Activated CD8-positive, alpha-beta memory T cell treated with anti-CD3 and anti-CD28 coated beads, Interleukin-2, amount 50 U/mL, for 1 hour (primary cell): ENCODE measurements at regions not wholly inside any gene's neighbourhood (a gene's known extent, or its start where the extent isn't known, plus 50 kb on each side); places are given as distances from the start of the nearest gene placed in this dataset.

Experiments used
- DNase-seq: peaks from one replicate; pipeline ENCODE4 v3.0.0-alpha.2; 2020; ENCODE audit errors: extremely low read depth

DNA sequence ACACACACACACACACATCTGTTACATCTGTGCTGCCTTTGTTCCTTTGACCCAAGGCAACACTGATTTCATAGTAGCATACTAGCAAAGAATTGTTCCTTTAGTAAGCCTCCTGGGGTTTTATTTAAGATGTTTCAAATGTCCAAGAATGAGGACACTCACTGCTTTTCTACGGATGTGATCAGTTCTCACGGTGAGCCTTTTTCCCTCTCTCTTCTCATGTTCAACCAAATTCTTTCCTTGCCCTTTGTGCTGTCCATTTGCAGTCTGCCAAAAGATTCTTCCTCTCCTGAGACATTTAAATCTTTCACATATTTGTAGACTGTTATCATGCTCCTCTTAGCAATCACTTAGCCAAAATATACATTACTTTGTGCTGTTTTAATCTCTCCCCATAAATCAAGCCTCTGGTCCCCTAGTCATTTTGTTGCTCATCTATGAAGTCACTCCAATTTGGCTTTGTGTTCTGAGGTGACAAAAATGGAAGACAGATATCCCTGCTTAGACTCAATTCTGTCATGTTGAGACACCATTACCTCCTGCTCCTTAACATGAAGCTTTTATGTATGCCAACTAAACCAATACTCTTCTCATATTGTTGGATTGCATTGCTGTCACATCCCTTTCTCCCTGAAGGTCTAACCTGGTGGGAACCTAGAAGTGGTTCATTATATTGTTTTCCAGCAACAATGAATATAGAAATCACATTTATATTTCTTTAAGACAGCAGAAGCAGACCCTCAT, 1605.3 kb upstream of the ACVR2A start:
- DNase-seq, result no peak

DNA sequence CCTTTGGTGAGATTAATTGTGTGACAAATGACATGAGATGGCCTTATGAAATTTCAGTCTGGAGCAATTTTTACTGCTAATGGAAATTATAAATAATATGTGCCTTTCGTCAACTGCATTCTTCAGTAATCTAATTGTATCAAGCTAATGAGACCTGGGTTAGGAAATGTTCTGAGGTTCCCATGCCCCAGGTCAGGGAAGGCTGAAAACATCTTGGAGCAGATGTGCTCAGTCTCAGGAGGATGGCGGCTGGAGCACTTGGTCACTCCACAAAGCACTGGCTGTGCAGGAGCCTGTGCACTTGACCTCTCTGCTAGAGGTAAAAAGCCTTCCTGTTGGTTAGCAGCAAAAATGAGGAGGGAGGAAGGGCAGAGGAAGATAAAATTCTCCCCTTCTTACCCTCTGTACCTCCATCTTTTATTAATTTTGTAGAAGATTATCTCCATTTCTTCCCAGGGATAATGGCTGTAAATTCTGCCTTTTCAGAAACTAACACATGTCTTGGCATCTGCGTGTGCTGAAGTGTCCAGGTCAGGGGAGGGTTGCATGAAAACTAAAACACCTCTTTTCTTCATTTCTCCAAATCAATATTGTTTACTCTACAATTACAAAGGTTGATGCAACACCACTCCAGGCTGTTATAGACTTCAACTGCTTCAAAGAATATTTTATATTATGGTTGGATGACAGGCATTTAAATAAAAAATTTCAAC, 1606.4 kb upstream of the ACVR2A start:
- DNase-seq, result no peak

DNA sequence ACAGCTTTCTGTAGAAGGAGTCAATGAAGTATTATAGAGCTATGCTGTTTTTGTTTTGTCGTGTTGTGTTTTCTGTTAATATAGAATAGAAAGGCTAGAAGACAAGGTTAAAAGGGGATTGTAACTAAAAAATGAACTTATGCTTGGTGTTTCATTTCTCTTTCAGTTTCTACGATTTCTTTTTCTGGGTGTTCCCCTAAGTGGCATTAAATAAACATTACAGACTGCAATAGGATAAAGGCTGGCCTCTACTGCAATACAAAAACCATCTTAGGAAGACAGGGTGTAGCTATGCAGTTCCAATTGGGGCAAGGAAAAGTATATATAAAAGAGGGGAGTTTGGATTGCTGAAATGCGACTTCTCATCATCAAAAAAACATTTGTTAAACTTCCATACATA, 1609.7 kb upstream of the ACVR2A start:
- no peak for DNase-seq

DNA sequence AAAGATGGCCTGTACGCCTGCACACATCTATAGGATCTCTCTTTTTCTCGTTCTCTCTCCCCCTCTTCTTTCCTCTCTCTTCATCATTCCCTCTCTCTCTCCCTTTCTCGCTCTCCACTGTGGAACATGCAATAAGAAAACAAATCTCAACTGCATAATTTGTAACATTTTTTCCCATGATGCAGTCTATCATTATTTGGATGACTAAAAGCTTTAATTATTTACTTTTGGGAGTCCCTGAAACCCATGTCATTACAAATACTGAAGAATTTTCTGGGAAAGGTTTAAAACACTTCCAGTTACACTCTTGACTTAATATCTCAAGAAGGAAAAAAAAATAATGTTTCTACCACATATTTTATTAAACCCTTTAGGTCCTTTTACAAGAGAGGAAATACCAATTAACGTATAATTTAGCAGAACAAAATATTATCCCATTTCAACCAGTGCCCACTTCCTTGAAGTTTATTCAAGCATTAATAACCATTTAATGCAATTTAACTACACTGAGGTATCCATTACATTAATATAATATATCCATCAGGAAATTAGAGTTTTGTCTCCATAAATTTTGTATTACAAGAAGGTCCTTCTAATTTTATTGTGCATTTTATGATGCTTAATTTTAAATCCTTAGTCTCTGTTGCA, 1615.2 kb upstream of the ACVR2A start:
- DNase-seq, result no peak

DNA sequence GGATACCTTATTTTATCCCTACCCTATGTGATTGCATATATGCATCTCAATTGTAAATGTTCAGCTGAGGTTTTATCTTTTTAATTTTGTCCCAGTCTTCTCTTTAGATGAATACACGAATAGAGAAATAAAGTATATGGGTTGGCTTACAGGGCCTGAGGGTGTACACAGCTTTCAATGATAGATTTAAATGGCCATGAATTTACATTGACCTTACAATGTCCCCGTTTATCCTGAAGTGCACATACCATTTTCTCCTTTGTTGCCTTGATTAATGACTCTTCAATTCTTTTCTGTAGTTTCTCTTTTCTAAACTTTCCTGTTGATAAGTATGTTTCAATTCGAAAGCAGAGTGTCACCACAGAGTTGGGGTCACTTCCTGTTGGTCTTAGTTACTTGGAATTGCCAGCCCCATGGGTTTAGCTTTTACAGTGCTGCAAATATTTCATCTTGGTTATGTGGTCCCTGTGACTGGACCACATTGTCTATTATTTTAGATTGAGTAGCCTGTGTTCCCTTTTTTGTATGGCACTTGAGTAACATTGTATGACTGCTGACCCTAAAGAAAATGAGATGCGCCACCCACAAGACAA, 1616.3 kb upstream of the ACVR2A start:
- DNase-seq, result no peak

DNA sequence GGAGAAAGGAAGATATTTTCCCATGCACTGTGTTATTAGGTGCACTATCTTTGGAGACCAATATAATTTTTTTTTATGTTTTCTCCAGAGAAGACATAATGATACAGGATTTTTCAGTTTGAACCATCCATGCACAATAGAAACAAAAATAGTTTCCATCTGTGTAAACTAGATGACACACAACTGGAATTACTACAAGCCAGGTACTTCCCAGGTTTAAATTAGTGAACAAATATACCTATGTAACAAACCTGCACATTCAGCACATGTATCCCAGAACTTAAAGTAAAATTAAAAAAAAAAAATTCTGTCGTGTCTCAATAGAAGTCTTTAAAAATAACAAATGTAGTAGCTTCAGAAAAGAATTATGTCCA, 1616.8 kb upstream of the ACVR2A start:
- no peak for DNase-seq

DNA sequence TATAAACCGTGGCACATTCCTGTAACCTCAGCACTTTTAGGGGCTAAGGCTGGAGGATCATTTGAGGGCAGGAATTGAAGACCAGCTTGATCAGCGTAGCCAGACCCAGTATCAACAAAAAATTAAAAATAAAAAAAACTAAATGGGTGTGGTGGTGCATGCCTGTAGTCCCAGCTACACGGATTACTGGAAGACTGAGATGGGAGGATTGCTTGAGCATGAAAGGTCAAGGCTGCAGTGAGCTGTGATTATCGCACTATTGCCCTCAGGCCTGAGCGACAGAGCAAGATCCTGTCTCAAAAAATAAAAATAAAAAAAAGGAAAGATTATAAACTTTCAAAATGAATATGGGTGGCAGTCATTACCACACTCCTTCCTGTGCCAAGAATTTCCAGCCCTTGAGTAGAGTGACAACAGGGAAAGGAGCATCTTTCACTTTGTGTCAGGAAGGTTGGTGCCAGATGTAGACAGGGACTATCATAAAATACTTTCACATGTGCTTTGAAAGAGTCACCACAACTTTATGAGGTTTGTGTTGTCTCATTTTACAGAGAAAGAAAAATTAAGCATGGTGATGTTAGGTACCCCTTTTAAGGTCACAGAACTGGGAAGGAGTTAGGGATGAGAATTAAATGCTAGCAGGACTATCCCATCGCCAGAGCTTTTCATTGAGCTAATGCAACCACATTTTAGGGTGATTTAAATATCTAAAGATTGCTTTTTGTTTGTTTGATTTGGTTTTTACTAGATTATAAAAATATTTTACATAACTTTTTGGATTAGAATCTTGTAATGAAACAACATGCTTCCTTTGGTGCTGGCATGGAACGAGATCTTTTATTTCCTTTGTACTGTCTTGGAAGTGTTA, 1617.4 kb upstream of the ACVR2A start:
- DNase-seq, result no peak

DNA sequence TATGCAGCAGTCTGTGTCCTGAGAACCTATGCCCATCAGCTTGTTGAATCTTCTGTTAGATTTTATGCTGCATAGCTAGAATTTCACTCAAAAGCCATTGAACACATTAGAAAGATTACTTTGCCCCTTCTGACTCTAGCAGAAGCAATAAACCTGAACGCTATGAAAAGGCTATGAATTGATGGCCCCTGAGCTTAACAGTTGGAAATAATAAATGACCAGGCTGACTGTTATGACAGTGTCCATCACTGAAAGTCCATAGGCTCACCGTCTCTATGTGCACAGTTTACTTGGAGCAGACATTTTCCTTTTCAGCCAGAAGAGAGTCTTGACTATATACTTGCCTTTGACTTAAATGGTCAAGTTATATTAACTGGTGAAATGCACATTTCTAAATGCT, 1618.8 kb upstream of the ACVR2A start:
- DNase-seq, result no peak

DNA sequence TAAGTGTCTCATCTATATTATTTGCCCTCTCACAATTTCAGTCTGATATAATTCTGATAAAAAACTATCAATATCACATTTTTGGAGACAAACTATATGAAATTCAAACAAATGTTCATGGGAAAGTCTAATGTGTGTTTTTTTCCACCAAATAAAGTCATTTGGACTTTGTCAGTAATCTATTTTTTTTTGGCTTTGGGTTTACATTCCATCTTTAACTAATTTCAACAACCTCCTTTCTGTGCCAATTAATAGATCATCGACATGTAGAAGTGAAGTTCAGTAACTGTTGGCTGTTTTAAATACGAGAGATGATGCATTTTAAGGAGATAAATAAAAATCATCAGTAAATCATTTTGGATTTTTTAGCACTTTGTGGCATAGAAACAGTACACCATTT, 1623.0 kb upstream of the ACVR2A start:
- no peak for DNase-seq

DNA sequence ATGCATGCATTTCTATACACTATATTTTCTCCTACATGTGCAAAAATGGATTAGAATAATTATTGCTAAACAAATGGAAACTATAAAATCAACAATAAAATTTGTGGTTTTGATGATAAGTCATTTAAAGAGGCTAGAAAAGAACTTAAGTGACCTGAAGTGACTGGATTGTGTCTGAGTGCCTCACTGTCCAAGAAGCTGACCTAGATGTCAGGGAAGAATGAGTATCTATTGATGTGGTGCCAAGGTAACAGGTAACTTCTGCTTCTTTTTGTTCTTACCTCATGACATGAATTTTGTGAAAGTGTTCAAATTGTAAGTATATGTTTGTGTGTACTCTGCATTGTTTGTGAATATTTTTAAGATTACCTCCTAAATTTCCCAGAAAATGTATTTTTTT, 1623.9 kb upstream of the ACVR2A start:
- DNase-seq, result no peak

DNA sequence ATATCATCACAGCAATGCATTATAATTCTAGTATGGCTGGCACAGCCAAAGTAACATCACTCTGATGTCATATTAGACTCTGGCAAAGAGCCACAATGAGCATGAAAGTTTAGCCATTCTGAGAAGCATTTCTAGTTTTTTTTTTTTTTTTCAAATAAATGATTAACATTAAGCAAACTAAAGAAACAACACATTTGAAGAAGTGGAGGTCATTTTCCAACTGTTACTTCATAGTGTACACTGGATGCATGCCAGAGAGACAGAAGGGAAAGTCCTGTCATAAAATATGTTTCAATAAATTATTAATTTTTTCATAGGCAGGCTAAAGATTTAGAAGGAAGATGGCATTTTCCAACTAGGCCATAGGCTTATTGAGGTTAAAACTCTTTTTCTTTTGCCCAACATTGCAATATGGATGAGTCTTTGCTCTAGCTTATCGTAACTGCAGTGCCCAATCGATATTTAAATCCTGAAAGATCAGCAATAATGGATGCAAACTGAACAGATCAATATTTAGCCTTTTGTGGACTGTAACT, 1630.4 kb upstream of the ACVR2A start:
- DNase-seq, result no peak

DNA sequence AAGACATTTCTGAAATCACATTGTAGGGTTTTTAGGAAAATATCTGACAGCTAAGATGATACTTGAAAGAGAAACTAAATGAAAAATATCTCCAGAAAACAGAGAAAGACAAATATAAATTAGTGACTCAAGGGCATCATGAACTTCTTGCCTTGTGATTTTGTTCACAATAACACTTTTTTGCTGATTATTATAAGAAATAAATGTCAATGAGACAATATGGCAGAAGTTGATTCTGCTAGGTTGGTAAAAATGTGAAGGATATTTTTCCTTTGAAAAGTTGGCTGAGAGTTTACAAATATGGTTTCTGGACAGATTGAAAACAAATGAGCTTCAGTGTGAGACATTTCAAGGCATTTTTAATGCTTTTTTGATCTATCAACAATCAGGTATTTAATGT, 1631.2 kb upstream of the ACVR2A start:
- no peak for DNase-seq

DNA sequence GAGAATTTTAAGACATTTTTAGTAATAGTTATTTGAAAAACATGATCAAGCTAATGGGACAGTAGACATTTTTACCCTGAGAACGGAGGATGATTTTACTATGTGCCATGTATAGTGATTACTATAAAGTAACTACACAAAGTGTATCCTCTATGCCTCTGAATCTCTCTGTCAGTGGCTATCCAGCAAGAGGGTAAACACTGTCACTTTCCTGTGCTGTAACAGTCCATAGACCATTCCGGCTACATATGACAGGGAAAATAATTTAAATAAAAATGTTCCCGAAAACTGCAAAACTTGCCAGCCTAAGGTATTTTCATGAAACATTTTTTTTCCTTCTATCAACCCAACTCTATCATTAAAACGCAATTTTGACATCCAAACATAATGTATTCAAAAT, 1632.2 kb upstream of the ACVR2A start:
- DNase-seq, result no peak

DNA sequence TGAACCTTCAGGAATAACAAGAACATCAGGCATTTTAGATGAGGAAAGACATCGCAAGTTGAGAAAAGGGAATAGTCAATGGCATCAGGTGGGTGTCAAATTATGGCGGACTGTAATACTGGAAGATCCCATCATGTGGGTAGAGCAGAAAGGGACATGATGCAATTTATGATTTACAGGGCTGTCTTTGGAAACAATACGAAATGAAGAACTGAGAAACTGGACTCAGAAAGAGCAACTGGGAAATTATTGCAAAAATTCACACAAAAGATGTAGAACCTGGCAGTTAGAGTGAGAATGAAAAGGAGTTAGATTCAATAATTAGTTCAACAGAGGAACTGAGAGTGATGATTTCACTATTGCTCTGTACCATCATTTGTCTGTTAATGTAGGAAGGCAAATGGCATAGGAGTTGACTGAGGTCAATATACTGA, 1635.0 kb upstream of the ACVR2A start:
- no peak for DNase-seq

DNA sequence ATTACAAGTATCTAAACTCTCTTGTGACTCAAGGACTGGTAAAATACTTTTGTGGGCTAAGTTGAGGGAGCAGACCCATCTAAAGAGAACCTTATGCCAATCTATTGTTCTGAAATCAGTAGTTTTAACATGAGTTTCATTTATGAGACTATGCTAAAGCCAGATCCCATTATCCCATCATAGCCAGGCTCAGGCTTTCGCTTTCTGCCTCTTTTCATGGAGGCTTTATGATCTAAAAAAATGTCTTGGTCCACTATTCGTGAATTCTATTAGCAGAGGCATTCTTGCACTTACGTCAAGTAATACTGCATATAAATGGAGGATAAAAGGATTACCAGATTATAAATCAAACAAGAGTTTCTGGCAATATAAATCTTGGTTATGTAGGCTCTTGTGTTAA, 1636.9 kb upstream of the ACVR2A start:
- no peak for DNase-seq

DNA sequence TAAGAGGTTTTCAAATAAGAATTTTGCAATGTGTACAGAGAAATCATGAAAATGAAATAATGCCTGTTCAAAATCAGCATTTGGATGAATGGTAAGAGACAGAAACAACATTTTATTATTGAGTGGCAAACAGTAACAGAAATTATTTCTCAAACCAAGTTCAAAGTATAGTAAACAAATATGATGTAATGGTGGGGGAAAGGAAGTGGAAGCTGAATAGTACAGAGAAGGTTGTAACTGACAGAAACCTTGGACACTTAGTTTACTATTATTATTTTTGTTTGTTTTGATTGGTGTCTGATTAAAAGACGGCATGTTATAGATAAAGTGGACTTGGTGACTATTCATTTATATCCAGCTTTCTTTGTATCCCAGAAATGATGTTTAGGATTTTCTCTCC, 1637.4 kb upstream of the ACVR2A start:
- no peak for DNase-seq

DNA sequence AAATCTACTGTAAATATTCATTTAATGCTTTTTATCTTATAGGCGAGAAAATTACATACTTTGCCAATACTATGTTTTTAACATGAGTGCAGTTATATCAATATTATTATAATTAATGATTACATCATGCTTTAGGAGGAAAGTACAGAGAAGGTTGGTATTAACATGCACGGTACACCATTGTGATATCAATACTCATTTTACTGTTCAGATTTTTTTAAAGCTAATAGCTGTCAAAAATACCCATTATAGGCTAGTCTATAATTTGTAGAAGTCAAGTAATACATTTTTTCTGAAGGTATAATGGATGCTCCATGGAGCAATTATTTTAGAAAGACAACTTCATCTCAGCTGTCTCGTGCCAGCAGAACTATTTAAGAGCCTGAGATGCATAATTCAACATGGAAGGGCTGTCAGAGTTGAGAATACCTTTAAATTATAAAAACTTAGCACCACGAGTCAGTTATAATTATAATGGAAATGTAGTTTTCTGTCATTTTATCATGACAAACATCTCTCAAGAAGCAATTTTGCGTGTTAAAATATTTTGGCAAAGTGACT, 1641.7 kb upstream of the ACVR2A start:
- no peak for DNase-seq

DNA sequence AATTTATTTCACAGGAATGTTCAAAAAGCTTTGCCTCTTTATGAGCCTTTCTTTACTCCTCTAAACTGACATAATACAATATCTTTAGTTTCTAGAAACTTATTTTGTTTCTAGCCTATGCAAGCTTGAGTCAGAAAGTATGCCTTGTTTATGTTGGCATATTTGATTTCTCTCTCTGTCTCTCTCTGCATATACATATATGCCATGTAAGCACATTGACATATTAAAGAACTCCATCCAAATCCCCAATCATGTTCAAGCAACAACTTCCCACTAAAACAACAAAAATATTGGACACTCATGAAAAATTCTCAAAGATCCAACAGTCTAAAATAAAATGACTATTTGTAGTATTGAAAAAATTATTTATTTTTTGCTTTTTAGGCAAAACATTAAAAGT, 1651.2 kb upstream of the ACVR2A start:
- DNase-seq, result no peak

DNA sequence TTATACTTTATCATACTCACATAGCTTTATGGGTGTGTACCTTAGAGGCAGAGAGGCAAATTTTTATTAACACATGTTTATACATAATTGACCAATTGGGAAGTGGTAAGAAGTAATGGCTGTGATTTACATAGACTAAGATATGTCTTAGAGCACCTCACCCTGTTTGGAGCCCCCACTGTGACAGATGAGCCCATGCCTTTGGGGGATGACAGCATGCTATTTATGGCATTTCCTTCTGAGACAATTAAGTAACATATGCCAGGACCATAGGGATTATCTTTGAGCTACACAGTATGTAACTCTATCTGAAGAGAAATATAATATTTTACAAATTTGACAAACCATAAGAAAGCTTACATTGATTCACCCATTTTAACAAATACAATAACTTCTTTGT, 1655.3 kb upstream of the ACVR2A start:
- no peak for DNase-seq

DNA sequence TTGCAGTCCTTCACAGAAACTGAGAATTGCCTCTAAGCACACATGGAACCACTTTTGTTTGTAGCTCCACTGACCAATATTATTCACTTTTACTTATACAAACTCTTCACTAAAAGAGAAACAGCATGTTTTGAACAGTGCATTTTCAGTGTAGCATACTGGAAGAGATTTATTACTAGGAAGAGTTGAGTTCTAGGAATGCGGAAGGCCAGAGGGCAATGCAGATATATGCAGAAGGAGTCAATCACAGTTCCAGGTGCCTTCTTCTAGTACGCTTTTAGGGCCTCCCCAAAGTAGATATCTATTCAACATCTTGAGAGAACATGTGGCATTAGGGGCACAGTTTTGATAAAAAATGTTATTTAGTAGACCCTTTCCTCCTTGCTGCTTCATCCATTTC, 1654.0 kb upstream of the ZEB2 start:
- DNase-seq, result no peak

DNA sequence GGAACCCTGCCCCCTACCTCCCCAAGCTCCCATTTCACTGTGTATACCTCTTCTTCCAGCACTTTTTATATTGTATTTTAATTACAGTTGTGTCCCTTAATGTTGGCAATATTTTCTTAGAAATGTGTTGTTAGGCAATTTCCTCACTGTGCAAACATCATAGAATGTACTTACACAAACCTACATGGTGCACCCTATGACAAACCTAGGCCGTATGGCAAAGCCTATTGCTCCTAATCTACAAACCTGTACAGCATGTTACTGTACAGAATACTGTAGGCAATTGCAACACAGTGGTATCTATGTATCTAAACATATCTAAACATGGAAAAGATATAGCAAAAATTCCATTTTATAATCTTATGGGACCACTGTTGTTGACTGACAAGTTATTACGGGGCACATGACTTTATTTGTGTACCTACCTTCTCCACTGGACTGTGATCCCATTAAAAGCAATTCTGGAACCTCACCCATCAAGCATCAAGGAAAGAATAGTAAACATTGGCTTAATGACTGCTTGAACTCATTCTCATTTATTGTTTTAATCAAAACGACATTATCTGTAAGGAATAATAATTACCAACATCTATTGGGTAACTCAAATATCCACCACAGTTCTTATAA, 1641.5 kb upstream of the ZEB2 start:
- DNase-seq, result no peak
